ENCODE measurements at regions not wholly inside any gene's neighbourhood (a gene's known extent, or its start where the extent isn't known, plus 50 kb on each side); places are given as distances from the start of the nearest gene placed in this dataset.
A peak's percentile ranks its signal among the peaks of the same experiment; 100 is the strongest.

- ChIA-PET CTCF (no interaction called here), POLR2A (no interaction called here)
- peak; percentile 1 for DNase-seq
- Histone ChIP-seq H3K27me3 (ENCODE audit: insufficient read depth) (no peaks in the 10 kb centered on the region), H3K27ac (ENCODE audit: low read depth in 2 of 2, low read length in 1 of 2) (no peak overlapping the region), H3K79me2 (ENCODE audit: insufficient read depth) (no peaks in the 10 kb centered on the region), H3K4me2 (no peak overlapping the region), H3K36me3 (replicated peaks in 1 of 2; ENCODE audit: control insufficient read depth in 1 of 2, insufficient read depth in 2 of 2, low read length in 1 of 2) (no peaks in the 10 kb centered on the region), H3K4me3 (ENCODE audit: low read depth in 2 of 2, low read length in 1 of 2) (no peak overlapping the region), H3K4me1 (ENCODE audit: control insufficient read depth in 1 of 2, insufficient read depth in 2 of 2, low read depth in 1 of 2, low read length in 1 of 2) (no peaks in the 10 kb centered on the region), H2AFZ (ENCODE audit: low read depth) (no peak overlapping the region), H3K9me2 (no peaks in the 10 kb centered on the region), H3K9me3 (no peaks in the 10 kb centered on the region), H4K20me1 (ENCODE audit: insufficient read depth) (no peaks in the 10 kb centered on the region), H3K9ac (no peak overlapping the region), H3F3A (replicated peaks; ENCODE audit: insufficient read depth) (no peaks in the 10 kb centered on the region)
- 4% methylated on average over 4 of the region's 6 CpGs for WGBS (ENCODE audit: low lambda C conversion rate)
- TF ChIP-seq TCF12 (IDR thresholded peaks at IDR 0.05) (no peak), SIN3A (IDR thresholded peaks at IDR 0.05; ENCODE audit: borderline replicate concordance, low read depth, low read length) (no peak), EP300 (IDR thresholded peaks at IDR 0.05; ENCODE audit: borderline replicate concordance in 1 of 2, low read depth in 1 of 2, low read length in 1 of 2) (no peak), FOXJ3 (CRISPR knock-in tag; IDR thresholded peaks at IDR 0.05) (no peak), RAD21 (IDR thresholded peaks at IDR 0.05; ENCODE audit: low read length) (no peak), RXRA (IDR thresholded peaks at IDR 0.05; ENCODE audit: borderline replicate concordance, low read depth) (no peak), GABPA (IDR thresholded peaks at IDR 0.05; ENCODE audit: low read depth) (no peak), YY1 (IDR thresholded peaks at IDR 0.05; ENCODE audit: low read depth) (no peak), NRF1 (IDR thresholded peaks at IDR 0.05; ENCODE audit: low read depth, low read length) (no peak), JUND (IDR thresholded peaks at IDR 0.05) (no peak), GATA2 (CRISPR knock-in tag; IDR thresholded peaks at IDR 0.05) (no peak), POLR2AphosphoS5 (IDR thresholded peaks at IDR 0.05; ENCODE audit: low read depth, low read length) (no peak), RCOR1 (IDR thresholded peaks at IDR 0.05; ENCODE audit: low read length) (no peak), MEF2A (IDR thresholded peaks at IDR 0.05; ENCODE audit: borderline replicate concordance, low read depth) (no peak), TEAD4 (IDR thresholded peaks at IDR 0.05; ENCODE audit: borderline replicate concordance, insufficient read depth) (no peak), CTCF (IDR thresholded peaks at IDR 0.05) (no peak)
- TF ChIP-seq, protein P1, sequence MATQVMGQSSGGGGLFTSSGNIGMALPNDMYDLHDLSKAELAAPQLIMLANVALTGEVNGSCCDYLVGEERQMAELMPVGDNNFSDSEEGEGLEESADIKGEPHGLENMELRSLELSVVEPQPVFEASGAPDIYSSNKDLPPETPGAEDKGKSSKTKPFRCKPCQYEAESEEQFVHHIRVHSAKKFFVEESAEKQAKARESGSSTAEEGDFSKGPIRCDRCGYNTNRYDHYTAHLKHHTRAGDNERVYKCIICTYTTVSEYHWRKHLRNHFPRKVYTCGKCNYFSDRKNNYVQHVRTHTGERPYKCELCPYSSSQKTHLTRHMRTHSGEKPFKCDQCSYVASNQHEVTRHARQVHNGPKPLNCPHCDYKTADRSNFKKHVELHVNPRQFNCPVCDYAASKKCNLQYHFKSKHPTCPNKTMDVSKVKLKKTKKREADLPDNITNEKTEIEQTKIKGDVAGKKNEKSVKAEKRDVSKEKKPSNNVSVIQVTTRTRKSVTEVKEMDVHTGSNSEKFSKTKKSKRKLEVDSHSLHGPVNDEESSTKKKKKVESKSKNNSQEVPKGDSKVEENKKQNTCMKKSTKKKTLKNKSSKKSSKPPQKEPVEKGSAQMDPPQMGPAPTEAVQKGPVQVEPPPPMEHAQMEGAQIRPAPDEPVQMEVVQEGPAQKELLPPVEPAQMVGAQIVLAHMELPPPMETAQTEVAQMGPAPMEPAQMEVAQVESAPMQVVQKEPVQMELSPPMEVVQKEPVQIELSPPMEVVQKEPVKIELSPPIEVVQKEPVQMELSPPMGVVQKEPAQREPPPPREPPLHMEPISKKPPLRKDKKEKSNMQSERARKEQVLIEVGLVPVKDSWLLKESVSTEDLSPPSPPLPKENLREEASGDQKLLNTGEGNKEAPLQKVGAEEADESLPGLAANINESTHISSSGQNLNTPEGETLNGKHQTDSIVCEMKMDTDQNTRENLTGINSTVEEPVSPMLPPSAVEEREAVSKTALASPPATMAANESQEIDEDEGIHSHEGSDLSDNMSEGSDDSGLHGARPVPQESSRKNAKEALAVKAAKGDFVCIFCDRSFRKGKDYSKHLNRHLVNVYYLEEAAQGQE (IDR thresholded peaks at IDR 0.05; ENCODE audit: low read depth, low read length) = no peak
- TF ChIP-seq, protein P2, sequence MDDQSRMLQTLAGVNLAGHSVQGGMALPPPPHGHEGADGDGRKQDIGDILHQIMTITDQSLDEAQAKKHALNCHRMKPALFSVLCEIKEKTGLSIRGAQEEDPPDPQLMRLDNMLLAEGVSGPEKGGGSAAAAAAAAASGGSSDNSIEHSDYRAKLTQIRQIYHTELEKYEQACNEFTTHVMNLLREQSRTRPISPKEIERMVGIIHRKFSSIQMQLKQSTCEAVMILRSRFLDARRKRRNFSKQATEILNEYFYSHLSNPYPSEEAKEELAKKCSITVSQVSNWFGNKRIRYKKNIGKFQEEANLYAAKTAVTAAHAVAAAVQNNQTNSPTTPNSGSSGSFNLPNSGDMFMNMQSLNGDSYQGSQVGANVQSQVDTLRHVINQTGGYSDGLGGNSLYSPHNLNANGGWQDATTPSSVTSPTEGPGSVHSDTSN (IDR thresholded peaks at IDR 0.05) = no peak
- TF ChIP-seq, protein P3, sequence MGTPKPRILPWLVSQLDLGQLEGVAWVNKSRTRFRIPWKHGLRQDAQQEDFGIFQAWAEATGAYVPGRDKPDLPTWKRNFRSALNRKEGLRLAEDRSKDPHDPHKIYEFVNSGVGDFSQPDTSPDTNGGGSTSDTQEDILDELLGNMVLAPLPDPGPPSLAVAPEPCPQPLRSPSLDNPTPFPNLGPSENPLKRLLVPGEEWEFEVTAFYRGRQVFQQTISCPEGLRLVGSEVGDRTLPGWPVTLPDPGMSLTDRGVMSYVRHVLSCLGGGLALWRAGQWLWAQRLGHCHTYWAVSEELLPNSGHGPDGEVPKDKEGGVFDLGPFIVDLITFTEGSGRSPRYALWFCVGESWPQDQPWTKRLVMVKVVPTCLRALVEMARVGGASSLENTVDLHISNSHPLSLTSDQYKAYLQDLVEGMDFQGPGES (IDR thresholded peaks at IDR 0.05; ENCODE audit: low read depth, low read length) = no peak
Observed at GRCh38 chrX:5823903-5824302, 404.8 kb downstream of the NLGN4X start.

Measured in SK-N-SH (cell line).